Chondrocyte (in vitro differentiated cells): ENCODE measurements at regions not wholly inside any gene's neighbourhood (a gene's known extent, or its start where the extent isn't known, plus 50 kb on each side); places are given as distances from the start of the nearest gene placed in this dataset.

Source experiments
- DNase-seq: peaks from one replicate; pipeline ENCODE4 v3.0.0; 2021; ENCODE audit warnings: mixed read lengths, low spot score
- H3K27ac Mint-ChIP-seq: one replicate; pipeline ENCODE4 v1.8.0; 2021; ENCODE audit warnings: mild to moderate bottlenecking, moderate library complexity, mixed read lengths; ENCODE audit not compliant: unreplicated experiment
- H3K27me3 Mint-ChIP-seq: 2 replicates; pipeline ENCODE4 v1.8.0; 2021; ENCODE audit warnings: low read depth, mixed read lengths
- H3K36me3 Mint-ChIP-seq: 2 replicates; pipeline ENCODE4 v1.8.0; 2021; ENCODE audit warnings: low read depth, mixed read lengths
- H3K4me1 Mint-ChIP-seq: 2 replicates; pipeline ENCODE4 v1.8.0; 2021; ENCODE audit warnings: low read depth, mild to moderate bottlenecking, mixed read lengths
- H3K4me3 Mint-ChIP-seq: one replicate; pipeline ENCODE4 v1.8.0; 2021; ENCODE audit warnings: mild to moderate bottlenecking, moderate library complexity, mixed read lengths; ENCODE audit not compliant: unreplicated experiment
- H3K9me3 Mint-ChIP-seq: 2 replicates; pipeline ENCODE4 v1.8.0; 2021; ENCODE audit warnings: low read depth, mixed read lengths
- TF ChIP-seq, protein P1 (sequence below): fragments of 200-600 bp; sonication (generic); IDR thresholded peaks from 2 replicates; pipeline ENCODE4 v1.5.0; 2021; ENCODE audit warnings: antibody characterized with exemption, mild to moderate bottlenecking, moderate library complexity

DNA sequence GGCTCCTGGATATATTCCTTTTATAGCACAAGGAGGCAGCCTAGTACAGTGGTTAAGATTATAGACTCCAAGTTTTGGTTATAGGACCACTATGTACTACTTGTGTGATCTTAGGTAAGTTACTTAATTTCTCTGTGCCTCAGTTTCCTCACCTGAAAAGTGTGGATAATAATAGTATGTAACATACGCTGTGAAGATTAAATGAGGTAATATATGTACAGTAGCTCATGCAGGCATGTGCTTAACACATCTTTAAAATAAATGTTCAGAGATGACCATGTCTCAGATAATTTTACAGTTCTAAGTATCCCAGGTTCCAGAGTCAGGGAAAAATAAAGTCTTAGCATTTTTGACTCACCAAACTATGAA lies 55.7 kb upstream of the TRABD2B start:
- H3K27me3 Mint-ChIP-seq, result peaks cover 14% of the 10 kb centered on the region
- H3K27ac Mint-ChIP-seq, result peak overlapping the region; percentile 72
- H3K4me3 Mint-ChIP-seq, result no peak overlapping the region
- TF ChIP-seq, protein P1, sequence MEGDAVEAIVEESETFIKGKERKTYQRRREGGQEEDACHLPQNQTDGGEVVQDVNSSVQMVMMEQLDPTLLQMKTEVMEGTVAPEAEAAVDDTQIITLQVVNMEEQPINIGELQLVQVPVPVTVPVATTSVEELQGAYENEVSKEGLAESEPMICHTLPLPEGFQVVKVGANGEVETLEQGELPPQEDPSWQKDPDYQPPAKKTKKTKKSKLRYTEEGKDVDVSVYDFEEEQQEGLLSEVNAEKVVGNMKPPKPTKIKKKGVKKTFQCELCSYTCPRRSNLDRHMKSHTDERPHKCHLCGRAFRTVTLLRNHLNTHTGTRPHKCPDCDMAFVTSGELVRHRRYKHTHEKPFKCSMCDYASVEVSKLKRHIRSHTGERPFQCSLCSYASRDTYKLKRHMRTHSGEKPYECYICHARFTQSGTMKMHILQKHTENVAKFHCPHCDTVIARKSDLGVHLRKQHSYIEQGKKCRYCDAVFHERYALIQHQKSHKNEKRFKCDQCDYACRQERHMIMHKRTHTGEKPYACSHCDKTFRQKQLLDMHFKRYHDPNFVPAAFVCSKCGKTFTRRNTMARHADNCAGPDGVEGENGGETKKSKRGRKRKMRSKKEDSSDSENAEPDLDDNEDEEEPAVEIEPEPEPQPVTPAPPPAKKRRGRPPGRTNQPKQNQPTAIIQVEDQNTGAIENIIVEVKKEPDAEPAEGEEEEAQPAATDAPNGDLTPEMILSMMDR, result peak; percentile 47
- no peak for DNase-seq
- no peaks in the 10 kb centered on the region for H3K36me3 Mint-ChIP-seq
- H3K9me3 Mint-ChIP-seq, result no peaks in the 10 kb centered on the region
- H3K4me1 Mint-ChIP-seq, result peaks cover 59% of the 10 kb centered on the region

DNA sequence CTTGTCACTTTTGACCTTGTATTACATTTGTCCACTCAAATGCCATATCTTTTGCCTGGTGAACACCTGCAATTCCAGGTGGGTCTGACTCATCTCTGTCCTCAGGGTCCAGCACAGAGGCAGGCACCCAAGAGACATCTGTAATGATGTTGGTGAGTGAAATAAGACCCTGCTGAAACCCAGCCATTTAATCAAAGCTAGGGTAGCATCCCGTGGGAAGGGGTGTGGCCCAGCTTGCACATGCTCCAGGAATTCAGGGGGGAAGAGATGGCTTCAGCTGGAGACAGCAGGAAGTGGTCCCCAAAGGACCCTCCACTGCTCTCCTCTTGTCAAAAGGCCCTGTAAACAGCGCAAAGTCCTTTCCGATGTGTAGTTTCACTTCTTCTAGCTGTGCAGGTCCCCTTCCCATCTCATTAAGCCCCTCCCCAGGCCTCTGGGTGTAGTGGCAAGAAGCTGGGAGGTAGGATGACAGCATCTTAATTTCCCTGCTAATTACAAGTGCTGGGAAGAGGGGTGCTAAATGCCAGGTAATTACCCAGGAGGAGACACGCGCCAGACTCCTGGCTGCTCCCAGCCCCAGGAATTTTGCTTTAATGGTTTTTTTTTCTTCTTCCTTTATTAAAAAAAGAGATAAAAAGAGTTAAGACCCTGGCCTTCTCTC lies 54.4 kb upstream of the TRABD2B start:
- Mint-ChIP-seq H3K4me1 (peaks cover 72% of the 10 kb centered on the region), H3K27me3 (peaks cover 9% of the 10 kb centered on the region), H3K27ac (no peak overlapping the region), H3K9me3 (no peaks in the 10 kb centered on the region), H3K36me3 (no peaks in the 10 kb centered on the region), H3K4me3 (no peak overlapping the region)
- TF ChIP-seq, protein P1, result no peak
- DNase-seq, result no peak

DNA sequence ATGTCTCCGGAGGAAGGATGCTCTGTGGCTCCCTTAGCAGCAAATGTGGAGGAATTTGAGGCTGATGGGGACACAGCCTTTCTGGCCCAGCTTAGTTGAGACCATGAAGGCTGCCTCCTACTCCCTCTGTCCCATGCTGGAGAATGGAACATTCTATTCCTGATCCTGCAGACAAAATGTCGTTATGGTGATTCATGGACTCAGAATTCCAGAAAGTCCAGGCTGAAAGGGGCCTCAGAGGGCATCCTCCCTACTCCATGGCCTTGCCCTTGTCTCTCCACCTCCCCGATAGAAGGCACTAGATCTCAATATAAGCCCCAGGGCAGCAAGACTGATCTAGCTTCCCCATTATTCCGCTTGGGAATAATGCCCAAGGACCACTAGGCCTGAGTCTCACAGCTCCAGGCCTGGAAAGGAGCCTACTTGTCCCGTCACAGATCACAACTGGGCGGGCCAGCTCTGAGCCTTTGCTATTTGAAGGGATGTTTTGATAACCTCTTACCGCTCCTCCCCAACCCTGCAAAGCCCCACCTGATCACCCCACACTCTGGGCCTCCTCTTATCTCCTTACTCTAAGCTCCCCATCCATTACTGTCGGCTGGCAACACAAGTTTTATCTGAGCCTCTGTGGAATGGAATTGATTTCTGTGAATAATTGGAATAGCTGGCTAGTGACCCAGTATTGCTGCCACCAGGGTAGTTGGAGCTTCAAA lies 52.8 kb upstream of the TRABD2B start:
- H3K4me3 Mint-ChIP-seq, result no peak overlapping the region
- TF ChIP-seq, protein P1, result no peak
- H3K36me3 Mint-ChIP-seq, result no peaks in the 10 kb centered on the region
- no peaks in the 10 kb centered on the region for H3K27me3 Mint-ChIP-seq
- DNase-seq, result no peak
- H3K27ac Mint-ChIP-seq, result peak overlapping the region; percentile 83
- peaks cover 79% of the 10 kb centered on the region for H3K4me1 Mint-ChIP-seq
- no peaks in the 10 kb centered on the region for H3K9me3 Mint-ChIP-seq

DNA sequence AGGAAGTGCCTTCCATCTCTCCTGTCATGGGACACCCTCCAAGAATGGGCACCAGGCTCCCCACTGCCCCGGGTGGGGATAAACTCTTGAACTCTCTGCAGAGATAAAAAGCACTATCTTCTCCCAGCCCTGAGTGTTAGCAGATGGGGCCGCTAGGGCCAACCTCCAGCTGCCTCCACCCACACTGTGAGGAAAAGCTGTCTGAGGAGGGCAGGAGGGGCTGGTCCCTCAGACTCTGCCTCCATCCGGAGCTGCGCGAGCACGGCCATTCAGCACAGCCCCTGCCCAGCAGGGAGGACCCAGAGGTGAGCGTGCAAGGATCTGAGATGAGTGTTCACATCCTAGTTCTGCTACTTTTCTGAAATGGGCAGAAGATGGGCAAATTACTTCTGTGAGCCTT lies 51.8 kb upstream of the TRABD2B start:
- Mint-ChIP-seq H3K9me3 (no peaks in the 10 kb centered on the region), H3K27ac (no peak overlapping the region), H3K36me3 (no peaks in the 10 kb centered on the region), H3K4me1 (peaks cover 76% of the 10 kb centered on the region), H3K27me3 (no peaks in the 10 kb centered on the region), H3K4me3 (no peak overlapping the region)
- TF ChIP-seq, protein P1, result no peak
- no peak for DNase-seq

DNA sequence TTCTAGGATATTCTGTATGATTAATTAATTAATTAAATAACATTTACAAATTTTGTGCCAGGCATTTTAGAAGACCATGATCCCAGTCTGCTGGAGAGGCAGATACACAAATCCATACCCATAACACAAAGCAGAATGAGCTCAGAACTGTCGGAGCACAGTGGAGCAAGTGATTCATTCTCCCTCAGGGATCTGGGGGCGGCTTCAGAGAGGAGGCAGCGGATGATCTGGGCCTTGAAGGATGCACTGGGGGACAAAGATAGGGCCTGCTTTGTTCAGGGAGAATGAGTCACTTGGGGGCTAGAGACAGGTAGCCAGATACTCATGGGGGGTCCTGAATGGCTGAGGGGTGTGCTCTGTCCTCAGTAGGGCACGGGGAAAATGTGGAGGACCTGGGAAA lies 50.9 kb upstream of the TRABD2B start:
- H3K27me3 Mint-ChIP-seq, result no peaks in the 10 kb centered on the region
- H3K36me3 Mint-ChIP-seq, result no peaks in the 10 kb centered on the region
- H3K4me3 Mint-ChIP-seq, result no peak overlapping the region
- peaks cover 68% of the 10 kb centered on the region for H3K4me1 Mint-ChIP-seq
- H3K9me3 Mint-ChIP-seq, result no peaks in the 10 kb centered on the region
- TF ChIP-seq, protein P1, result no peak
- no peak for DNase-seq
- peak overlapping the region; percentile 93 for H3K27ac Mint-ChIP-seq
